Colonic mucosa (tissue), 4 donors: ENCODE measurements at regions not wholly inside any gene's neighbourhood (a gene's known extent, or its start where the extent isn't known, plus 50 kb on each side); places are given as distances from the start of the nearest gene placed in this dataset.
"Not testable (repeated sequence)": the region's sequence is repeated elsewhere in the genome, so short reads cannot be mapped to it uniquely, and the experiment has no call there.

Source experiments
- DNase-seq: peaks from one replicate; pipeline ENCODE4 v3.0.0-alpha.2; 2020
- H3K27ac ChIP-seq: fragments of 200-600 bp; one replicate; pipeline ENCODE4 v1.8.0; 2021
- H3K27me3 ChIP-seq: fragments of 200-600 bp; one replicate; pipeline ENCODE4 v1.8.0; 2021
- H3K36me3 ChIP-seq: fragments of 200-600 bp; one replicate; pipeline ENCODE4 v1.8.0; 2021
- H3K4me1 ChIP-seq: fragments of 200-600 bp; one replicate; pipeline ENCODE4 v1.8.0; 2021; ENCODE audit warnings: mild to moderate bottlenecking
- H3K4me3 ChIP-seq: fragments of 200-600 bp; one replicate; pipeline ENCODE4 v1.8.0; 2021
- H3K9ac ChIP-seq, 2 donors: one replicate each; pipeline ENCODE4 v1.7.0; 2013; ENCODE audit warnings: control low read depth in 2 of 2, low read depth in 2 of 2, low read length in 2 of 2
- H3K9me3 ChIP-seq: fragments of 200-600 bp; one replicate; pipeline ENCODE4 v1.8.0; 2021
- CTCF ChIP-seq: fragments of 200-600 bp; IDR thresholded peaks from one replicate; pipeline ENCODE4 v1.8.0; 2022; ENCODE audit warnings: antibody characterized with exemption, mild to moderate bottlenecking
- intact Hi-C: fragments of 100-400 bp; cut with DNase I; formaldehyde crosslinking; loops from one replicate; pipeline ENCODE4 v1.14.1; 2022
- donor health status: healthy.
- donor health status: DM: no; HTN: no; CAD: no.
- donor health status: DM: no; HTN: no; CAD: no.

GRCh38 chr2:176913955-176914354 is 298.6 kb upstream of the HNRNPA3 start:
- Histone ChIP-seq H3K27ac (no peak overlapping the region), H3K36me3 (no peaks in the 10 kb centered on the region)
- intact Hi-C loops: no loop called here

DNA sequence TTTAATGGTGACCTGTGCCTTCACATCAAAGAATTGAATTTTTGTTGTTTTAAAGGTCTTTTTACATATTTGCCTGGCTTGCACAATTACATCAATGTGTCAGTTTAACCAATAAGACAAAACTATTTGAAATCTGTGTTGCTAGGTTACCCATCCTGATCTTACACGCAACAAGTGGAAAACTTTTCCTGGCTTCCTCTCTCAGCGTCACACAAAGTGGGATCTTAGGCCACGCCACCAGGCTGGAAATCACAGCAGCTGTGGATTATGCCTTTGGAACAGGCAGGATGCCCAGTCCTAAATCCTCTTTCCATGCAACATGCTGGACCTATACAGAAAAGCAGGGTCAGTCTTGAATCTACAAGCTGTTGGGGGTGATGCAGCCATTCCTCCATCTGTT is 298.2 kb upstream of the HNRNPA3 start:
- Histone ChIP-seq H3K4me3 (no peak overlapping the region), H3K36me3 (no peaks in the 10 kb centered on the region), H3K9ac (no peak overlapping the region), H3K27ac (no peak overlapping the region), H3K27me3 (no peaks in the 10 kb centered on the region), H3K9me3 (no peaks in the 10 kb centered on the region), H3K4me1 (no peaks in the 10 kb centered on the region)
- intact Hi-C loops: no loop called here
- TF ChIP-seq CTCF: no peak
- no peak for DNase-seq

More at GRCh38 chr2:176913955-176914354, 298.6 kb upstream of the HNRNPA3 start:
- DNase-seq: no peak
- TF ChIP-seq CTCF: no peak
- H3K9me3 ChIP-seq: no peaks in the 10 kb centered on the region
- H3K4me3 ChIP-seq: no peak overlapping the region
- no peak overlapping the region for H3K9ac ChIP-seq
- no peaks in the 10 kb centered on the region for H3K27me3 ChIP-seq
- H3K4me1 ChIP-seq: no peaks in the 10 kb centered on the region

DNA sequence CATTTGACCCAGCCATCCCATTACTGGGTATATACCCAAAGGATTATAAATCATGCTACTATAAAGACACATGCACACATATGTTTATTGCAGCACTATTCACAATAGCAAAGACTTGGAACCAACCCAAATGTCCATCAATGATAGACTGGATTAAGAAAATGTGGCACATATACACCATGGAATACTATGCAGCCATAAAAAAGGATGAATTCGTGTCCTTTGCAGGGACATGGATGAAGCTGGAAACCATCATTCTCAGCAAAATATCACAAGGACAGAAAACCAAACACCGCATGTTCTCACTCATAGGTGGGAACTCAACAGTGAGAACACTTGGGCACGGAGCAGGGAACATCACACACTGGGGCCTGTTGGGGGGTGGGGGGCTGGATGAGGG is 290.0 kb upstream of the HNRNPA3 start:
- intact Hi-C loops: not testable (repeated sequence)

GRCh38 chr2:176923205-176923604 is 289.4 kb upstream of the HNRNPA3 start:
- no peak overlapping the region for H3K27ac ChIP-seq
- no peaks in the 10 kb centered on the region for H3K27me3 ChIP-seq
- H3K9ac ChIP-seq: no peak overlapping the region
- no peaks in the 10 kb centered on the region for H3K36me3 ChIP-seq
- intact Hi-C loops: no loop called here
- no peaks in the 10 kb centered on the region for H3K4me1 ChIP-seq
- no peak for TF ChIP-seq CTCF
- H3K9me3 ChIP-seq: no peaks in the 10 kb centered on the region
- H3K4me3 ChIP-seq: no peak overlapping the region
- DNase-seq: no peak

More for the DNA sequence above, 290.0 kb upstream of the HNRNPA3 start:
- H3K9me3 ChIP-seq, H3K36me3 ChIP-seq, H3K27me3 ChIP-seq, H3K4me3 ChIP-seq, DNase-seq, H3K9ac ChIP-seq, H3K4me1 ChIP-seq, H3K27ac ChIP-seq: not testable (repeated sequence)

GRCh38 chr2:176924909-176925534 is 287.6 kb upstream of the HNRNPA3 start:
- no peak for DNase-seq
- no peak for TF ChIP-seq CTCF
- Histone ChIP-seq H3K36me3 (no peaks in the 10 kb centered on the region), H3K9ac (no peak overlapping the region), H3K9me3 (no peaks in the 10 kb centered on the region), H3K27ac (no peak overlapping the region), H3K27me3 (no peaks in the 10 kb centered on the region), H3K4me1 (no peaks in the 10 kb centered on the region), H3K4me3 (no peak overlapping the region)
- intact Hi-C loops: no loop called here

DNA sequence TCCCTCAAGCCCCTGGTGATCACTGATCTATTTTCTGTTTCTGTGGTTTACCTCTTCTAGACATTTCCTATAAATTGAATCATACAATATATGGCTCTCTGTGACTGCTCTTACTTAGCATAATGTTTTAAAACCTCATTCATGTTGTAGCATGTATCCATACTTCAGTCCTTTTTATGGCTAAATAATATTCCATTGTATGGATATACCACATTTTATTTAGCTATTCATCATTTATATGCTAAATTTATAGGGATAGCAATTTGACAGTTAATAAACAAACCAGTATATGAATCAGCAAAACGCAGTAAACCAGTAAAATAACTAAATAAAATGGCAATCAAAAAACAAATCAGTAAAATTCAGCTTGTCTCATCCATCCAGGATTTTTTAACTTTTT is 286.1 kb upstream of the HNRNPA3 start:
- H3K27ac ChIP-seq: no peak overlapping the region
- no peak for TF ChIP-seq CTCF
- intact Hi-C loops: no loop called here
- DNase-seq: no peak
- H3K9me3 ChIP-seq: no peaks in the 10 kb centered on the region
- no peak overlapping the region for H3K4me3 ChIP-seq
- H3K36me3 ChIP-seq: no peaks in the 10 kb centered on the region
- H3K4me1 ChIP-seq: no peaks in the 10 kb centered on the region
- no peaks in the 10 kb centered on the region for H3K27me3 ChIP-seq
- H3K9ac ChIP-seq: no peak overlapping the region

DNA sequence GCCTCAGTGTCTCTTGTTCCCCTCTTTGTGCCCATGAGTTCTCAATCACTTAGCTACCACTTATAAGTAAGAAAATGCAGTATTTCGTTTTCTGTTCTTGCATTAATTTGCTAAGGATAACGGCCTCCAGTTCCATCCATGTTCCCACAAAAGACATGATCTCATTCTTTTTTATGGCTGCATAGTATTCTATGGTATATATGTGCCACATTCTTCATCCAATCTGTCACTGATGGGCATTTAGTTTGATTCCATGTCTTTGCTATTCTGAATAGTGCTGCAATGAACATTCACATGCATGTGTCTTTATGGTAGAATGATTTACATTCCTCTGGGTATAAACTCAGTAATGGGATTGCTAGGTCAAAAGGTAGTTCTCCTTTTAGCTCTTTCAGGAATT is 283.2 kb upstream of the HNRNPA3 start:
- intact Hi-C loops, H3K9ac ChIP-seq, H3K4me3 ChIP-seq, H3K4me1 ChIP-seq, H3K9me3 ChIP-seq, DNase-seq, H3K36me3 ChIP-seq, H3K27ac ChIP-seq, H3K27me3 ChIP-seq: not testable (repeated sequence)
